ENCODE measurements at regions not wholly inside any gene's neighbourhood (a gene's known extent, or its start where the extent isn't known, plus 50 kb on each side); places are given as distances from the start of the nearest gene placed in this dataset.

- Histone ChIP-seq H3K27me3 (ENCODE audit: control insufficient read depth, insufficient read depth, low read length) (no peaks in the 10 kb centered on the region), H3K4me1 (ENCODE audit: control insufficient read depth, insufficient read depth, low read length) (peaks cover 25% of the 10 kb centered on the region), H3K4me3 (ENCODE audit: low read length) (no peak overlapping the region), H3K36me3 (ENCODE audit: control insufficient read depth, insufficient read depth, low read length) (no peaks in the 10 kb centered on the region), H3K9ac (ENCODE audit: low read length) (no peak overlapping the region), H3K9me3 (ENCODE audit: control insufficient read depth, low read length) (no peaks in the 10 kb centered on the region)
Measured at GRCh38 chr2:172345956-172346555, 81.3 kb upstream of the ITGA6 start.

DNA sequence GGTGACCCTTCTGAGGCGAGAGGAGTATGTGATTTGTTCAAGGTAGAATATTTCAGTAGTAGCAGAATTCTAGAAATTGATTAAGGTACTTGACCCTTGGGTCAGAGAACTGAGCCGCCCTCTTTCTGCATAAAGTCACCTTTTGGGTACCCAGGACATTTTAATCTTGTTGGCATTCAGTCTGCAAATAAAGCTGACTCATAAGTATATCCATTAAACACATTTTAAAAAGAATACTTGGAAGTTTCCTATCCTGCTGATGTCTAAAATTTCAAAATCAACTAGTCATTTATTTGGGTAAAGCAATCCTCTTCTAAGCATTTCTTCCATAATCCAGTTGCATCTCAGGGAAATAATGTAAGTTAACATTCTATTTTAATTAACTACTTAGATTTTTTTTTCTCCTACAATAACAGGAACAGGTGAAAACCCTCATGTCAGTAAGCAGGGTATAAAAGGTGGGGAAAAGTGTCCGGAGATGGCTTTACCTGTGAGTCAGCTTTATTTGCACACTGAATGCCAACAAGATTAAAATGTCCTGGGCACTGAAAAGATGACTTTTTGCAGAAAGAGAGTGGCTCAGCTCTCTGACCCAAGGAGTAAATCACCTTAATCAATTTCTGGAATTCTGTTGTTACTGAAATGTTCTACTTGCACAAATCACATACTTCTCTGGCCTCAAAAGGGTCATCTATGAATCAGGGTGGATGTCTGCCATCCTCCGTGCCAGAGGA lies 78.7 kb upstream of the ITGA6 start:
- no peak overlapping the region for H3K9ac ChIP-seq (ENCODE audit: low read length)
- H3K9me3 ChIP-seq (ENCODE audit: control insufficient read depth, low read length): no peaks in the 10 kb centered on the region
- no peaks in the 10 kb centered on the region for H3K27me3 ChIP-seq (ENCODE audit: control insufficient read depth, insufficient read depth, low read length)
- no peak overlapping the region for H3K4me3 ChIP-seq (ENCODE audit: low read length)
- H3K4me1 ChIP-seq (ENCODE audit: control insufficient read depth, insufficient read depth, low read length): peaks cover 20% of the 10 kb centered on the region
- H3K36me3 ChIP-seq (ENCODE audit: control insufficient read depth, insufficient read depth, low read length): no peaks in the 10 kb centered on the region

DNA sequence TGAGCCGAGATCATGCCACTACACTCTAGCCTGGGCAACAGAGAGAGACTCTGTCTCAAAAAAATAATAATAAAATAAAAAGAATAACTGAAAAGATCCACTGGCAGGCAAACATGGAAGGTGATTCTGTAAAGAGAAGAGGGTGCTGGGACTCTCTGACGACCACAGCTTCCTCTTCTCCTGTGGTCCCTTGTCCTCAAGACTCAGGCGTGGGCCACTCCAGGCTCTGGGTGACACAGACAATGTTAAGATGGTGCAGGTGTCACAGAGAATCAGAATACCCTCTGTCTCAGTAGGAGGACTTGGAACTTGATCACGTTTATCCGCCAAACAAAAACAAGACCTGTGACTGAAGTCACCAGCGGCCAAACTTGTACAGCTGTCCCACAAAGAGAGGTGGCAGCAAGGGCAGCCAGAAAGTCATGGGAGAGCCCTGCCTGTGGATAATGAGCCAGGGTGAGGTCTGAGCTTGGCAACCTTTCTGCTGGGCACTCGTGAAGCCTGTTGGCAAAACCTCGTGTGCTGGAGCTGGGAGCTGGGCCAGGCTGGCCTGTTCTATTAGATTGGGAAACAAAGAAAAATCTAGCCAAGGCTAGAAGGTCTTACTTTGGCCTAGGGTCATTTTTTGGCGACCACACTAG lies 76.4 kb upstream of the ITGA6 start:
- no peak overlapping the region for H3K9ac ChIP-seq (ENCODE audit: low read length)
- H3K4me1 ChIP-seq (ENCODE audit: control insufficient read depth, insufficient read depth, low read length): peaks cover 25% of the 10 kb centered on the region
- no peaks in the 10 kb centered on the region for H3K36me3 ChIP-seq (ENCODE audit: control insufficient read depth, insufficient read depth, low read length)
- no peaks in the 10 kb centered on the region for H3K27me3 ChIP-seq (ENCODE audit: control insufficient read depth, insufficient read depth, low read length)
- no peak overlapping the region for H3K4me3 ChIP-seq (ENCODE audit: low read length)
- H3K9me3 ChIP-seq (ENCODE audit: control insufficient read depth, low read length): no peaks in the 10 kb centered on the region

DNA sequence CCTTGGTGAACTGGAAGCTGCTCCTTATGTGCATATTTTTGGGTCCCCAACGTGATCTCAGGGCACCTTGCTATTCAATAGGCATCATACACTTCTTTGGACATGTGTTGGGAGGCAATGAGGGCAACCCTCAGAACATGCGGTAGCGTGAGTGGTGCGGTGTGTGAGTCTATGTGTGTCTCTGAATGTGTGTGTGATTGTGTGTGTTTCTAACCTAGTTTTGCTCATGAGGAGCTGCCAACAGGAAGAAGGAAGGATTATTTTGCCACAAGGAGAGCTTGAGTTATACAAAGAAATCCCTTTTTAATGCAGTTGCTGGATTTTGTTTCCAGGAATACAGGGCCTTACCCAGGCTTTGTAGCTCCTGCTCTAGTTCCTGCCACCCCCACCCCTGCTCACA lies 75.8 kb upstream of the ITGA6 start:
- Histone ChIP-seq H3K36me3 (ENCODE audit: control insufficient read depth, insufficient read depth, low read length) (no peaks in the 10 kb centered on the region), H3K4me1 (ENCODE audit: control insufficient read depth, insufficient read depth, low read length) (peaks cover 25% of the 10 kb centered on the region), H3K9ac (ENCODE audit: low read length) (no peak overlapping the region), H3K9me3 (ENCODE audit: control insufficient read depth, low read length) (no peaks in the 10 kb centered on the region), H3K4me3 (ENCODE audit: low read length) (no peak overlapping the region), H3K27me3 (ENCODE audit: control insufficient read depth, insufficient read depth, low read length) (no peaks in the 10 kb centered on the region)

GRCh38 chr2:172354347-172354746 lies 73.0 kb upstream of the ITGA6 start:
- Histone ChIP-seq H3K27me3 (ENCODE audit: control insufficient read depth, insufficient read depth, low read length) (no peaks in the 10 kb centered on the region), H3K36me3 (ENCODE audit: control insufficient read depth, insufficient read depth, low read length) (no peaks in the 10 kb centered on the region), H3K9me3 (ENCODE audit: control insufficient read depth, low read length) (no peaks in the 10 kb centered on the region), H3K9ac (ENCODE audit: low read length) (no peak overlapping the region), H3K4me3 (ENCODE audit: low read length) (no peak overlapping the region), H3K4me1 (ENCODE audit: control insufficient read depth, insufficient read depth, low read length) (peaks cover 21% of the 10 kb centered on the region)

DNA sequence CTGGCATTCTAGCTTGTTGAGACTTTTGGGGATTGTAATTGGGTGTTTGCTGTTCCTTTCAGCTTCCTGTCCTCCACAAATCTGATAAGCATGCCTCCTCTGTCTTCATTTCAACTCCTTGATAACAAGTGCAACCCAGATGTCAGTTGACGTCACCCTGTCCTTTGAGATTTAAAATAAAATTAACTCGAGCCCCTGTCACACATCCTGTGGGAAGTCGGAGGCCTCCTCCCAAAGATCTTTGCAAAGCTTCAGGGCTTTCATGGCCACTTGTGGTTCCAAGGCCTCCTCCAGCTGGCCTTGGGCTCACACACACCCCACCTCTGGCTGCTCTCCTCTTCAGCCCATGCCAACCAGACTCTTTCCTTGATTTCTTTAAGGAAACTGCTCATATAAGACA lies 69.9 kb upstream of the ITGA6 start:
- H3K27me3 ChIP-seq (ENCODE audit: control insufficient read depth, insufficient read depth, low read length): no peaks in the 10 kb centered on the region
- H3K9me3 ChIP-seq (ENCODE audit: control insufficient read depth, low read length): no peaks in the 10 kb centered on the region
- no peak overlapping the region for H3K4me3 ChIP-seq (ENCODE audit: low read length)
- H3K36me3 ChIP-seq (ENCODE audit: control insufficient read depth, insufficient read depth, low read length): no peaks in the 10 kb centered on the region
- peaks cover 5% of the 10 kb centered on the region for H3K4me1 ChIP-seq (ENCODE audit: control insufficient read depth, insufficient read depth, low read length)
- no peak overlapping the region for H3K9ac ChIP-seq (ENCODE audit: low read length)

GRCh38 chr2:172358691-172359556 lies 68.5 kb upstream of the ITGA6 start:
- H3K9ac ChIP-seq (ENCODE audit: low read length): no peak overlapping the region
- no peaks in the 10 kb centered on the region for H3K36me3 ChIP-seq (ENCODE audit: control insufficient read depth, insufficient read depth, low read length)
- no peaks in the 10 kb centered on the region for H3K27me3 ChIP-seq (ENCODE audit: control insufficient read depth, insufficient read depth, low read length)
- H3K4me1 ChIP-seq (ENCODE audit: control insufficient read depth, insufficient read depth, low read length): peaks cover 5% of the 10 kb centered on the region
- H3K9me3 ChIP-seq (ENCODE audit: control insufficient read depth, low read length): no peaks in the 10 kb centered on the region
- no peak overlapping the region for H3K4me3 ChIP-seq (ENCODE audit: low read length)

GRCh38 chr2:172361360-172361759 lies 66.0 kb upstream of the ITGA6 start:
- Histone ChIP-seq H3K36me3 (ENCODE audit: control insufficient read depth, insufficient read depth, low read length) (no peaks in the 10 kb centered on the region), H3K9me3 (ENCODE audit: control insufficient read depth, low read length) (no peaks in the 10 kb centered on the region), H3K4me3 (ENCODE audit: low read length) (no peak overlapping the region), H3K4me1 (ENCODE audit: control insufficient read depth, insufficient read depth, low read length) (no peaks in the 10 kb centered on the region), H3K27me3 (ENCODE audit: control insufficient read depth, insufficient read depth, low read length) (no peaks in the 10 kb centered on the region), H3K9ac (ENCODE audit: low read length) (no peak overlapping the region)

DNA sequence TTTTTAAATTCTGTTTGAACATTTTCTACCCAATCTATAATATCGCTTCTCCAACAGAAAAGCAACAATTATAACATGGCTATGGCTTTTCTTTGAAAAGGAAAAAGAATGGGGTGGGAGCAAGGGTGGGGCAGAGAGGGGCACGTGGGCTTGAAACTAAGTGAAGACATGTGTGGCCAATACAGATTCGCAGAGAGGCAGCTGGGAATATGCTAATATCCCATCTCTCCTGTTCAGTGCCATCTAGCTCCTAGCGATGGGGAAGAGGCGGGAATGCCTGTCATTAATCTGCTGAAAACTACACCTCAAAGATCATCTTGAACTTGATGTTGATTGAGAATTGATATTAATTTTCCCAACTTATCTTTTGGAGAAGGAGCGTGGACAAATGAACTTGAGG lies 65.5 kb upstream of the ITGA6 start:
- no peak overlapping the region for H3K9ac ChIP-seq (ENCODE audit: low read length)
- H3K4me1 ChIP-seq (ENCODE audit: control insufficient read depth, insufficient read depth, low read length): no peaks in the 10 kb centered on the region
- H3K4me3 ChIP-seq (ENCODE audit: low read length): no peak overlapping the region
- H3K27me3 ChIP-seq (ENCODE audit: control insufficient read depth, insufficient read depth, low read length): no peaks in the 10 kb centered on the region
- H3K36me3 ChIP-seq (ENCODE audit: control insufficient read depth, insufficient read depth, low read length): no peaks in the 10 kb centered on the region
- no peaks in the 10 kb centered on the region for H3K9me3 ChIP-seq (ENCODE audit: control insufficient read depth, low read length)

- no peaks in the 10 kb centered on the region for H3K27me3 ChIP-seq (ENCODE audit: control insufficient read depth, insufficient read depth, low read length)
- H3K9me3 ChIP-seq (ENCODE audit: control insufficient read depth, low read length): no peaks in the 10 kb centered on the region
- no peaks in the 10 kb centered on the region for H3K36me3 ChIP-seq (ENCODE audit: control insufficient read depth, insufficient read depth, low read length)
- H3K4me1 ChIP-seq (ENCODE audit: control insufficient read depth, insufficient read depth, low read length): no peaks in the 10 kb centered on the region
- H3K9ac ChIP-seq (ENCODE audit: low read length): no peak overlapping the region
- H3K4me3 ChIP-seq (ENCODE audit: low read length): no peak overlapping the region
Measured at GRCh38 chr2:172364261-172364660, 63.1 kb upstream of the ITGA6 start.

- no peaks in the 10 kb centered on the region for H3K27me3 ChIP-seq (ENCODE audit: control insufficient read depth, insufficient read depth, low read length)
- H3K36me3 ChIP-seq (ENCODE audit: control insufficient read depth, insufficient read depth, low read length): no peaks in the 10 kb centered on the region
- H3K4me1 ChIP-seq (ENCODE audit: control insufficient read depth, insufficient read depth, low read length): no peaks in the 10 kb centered on the region
- H3K9me3 ChIP-seq (ENCODE audit: control insufficient read depth, low read length): no peaks in the 10 kb centered on the region
- no peak overlapping the region for H3K9ac ChIP-seq (ENCODE audit: low read length)
- H3K4me3 ChIP-seq (ENCODE audit: low read length): no peak overlapping the region
Measured at GRCh38 chr2:172366596-172367150, 60.7 kb upstream of the ITGA6 start.
